Choroid plexus epithelial cell (primary cell): ENCODE measurements at regions not wholly inside any gene's neighbourhood (a gene's known extent, or its start where the extent isn't known, plus 50 kb on each side); places are given as distances from the start of the nearest gene placed in this dataset.

Experiments
- DNase-seq: peaks from one replicate; pipeline ENCODE4 v3.0.0-alpha.2; 2010; ENCODE audit warnings: low read depth
- H3K4me3 ChIP-seq: 2 replicates; pipeline ENCODE4 v1.5.1; 2011; ENCODE audit warnings: low read depth, mild to moderate bottlenecking, control low read depth, low read length, moderate library complexity
- TF ChIP-seq, protein P1 (sequence below): conservative IDR thresholded peaks from 2 replicates; pipeline ENCODE4 v1.5.1; 2011; ENCODE audit warnings: low read depth, mild to moderate bottlenecking, control low read depth, inconsistent platforms, low read length, moderate library complexity

DNA sequence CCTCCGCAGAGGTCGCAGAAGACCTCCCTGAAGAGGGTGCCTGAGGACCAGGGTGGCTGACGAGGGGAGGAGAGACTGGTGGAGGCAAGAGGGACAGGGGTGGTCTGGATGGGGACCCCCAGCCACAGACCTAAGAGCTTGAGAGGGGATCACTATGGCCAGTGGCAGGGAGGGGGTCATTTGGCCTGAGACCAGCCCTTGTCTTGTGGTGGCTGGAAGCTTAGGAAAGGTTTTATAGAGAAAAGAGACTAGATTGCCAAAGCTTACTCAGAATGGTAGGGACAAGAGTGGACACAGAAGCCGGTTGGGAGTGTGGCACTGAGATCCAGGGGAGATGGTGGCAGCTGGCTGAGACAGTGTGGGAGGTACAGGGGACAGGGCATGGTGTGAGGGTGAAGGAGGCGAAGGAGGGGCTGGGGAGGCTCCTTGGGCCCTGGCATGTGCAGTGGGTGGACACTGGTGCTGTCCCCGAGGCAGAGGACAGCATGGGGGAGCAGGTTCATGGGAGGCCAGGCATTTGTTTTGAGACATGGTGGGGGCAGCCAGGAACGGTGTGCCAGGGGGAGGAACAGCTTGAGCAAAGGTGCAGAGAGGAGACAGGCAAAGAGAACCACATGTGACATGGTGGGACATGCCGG is 123.0 kb downstream of the C9orf50 start:
- DNase-seq = no peak
- H3K4me3 ChIP-seq = peak overlapping the region; percentile 58

DNA sequence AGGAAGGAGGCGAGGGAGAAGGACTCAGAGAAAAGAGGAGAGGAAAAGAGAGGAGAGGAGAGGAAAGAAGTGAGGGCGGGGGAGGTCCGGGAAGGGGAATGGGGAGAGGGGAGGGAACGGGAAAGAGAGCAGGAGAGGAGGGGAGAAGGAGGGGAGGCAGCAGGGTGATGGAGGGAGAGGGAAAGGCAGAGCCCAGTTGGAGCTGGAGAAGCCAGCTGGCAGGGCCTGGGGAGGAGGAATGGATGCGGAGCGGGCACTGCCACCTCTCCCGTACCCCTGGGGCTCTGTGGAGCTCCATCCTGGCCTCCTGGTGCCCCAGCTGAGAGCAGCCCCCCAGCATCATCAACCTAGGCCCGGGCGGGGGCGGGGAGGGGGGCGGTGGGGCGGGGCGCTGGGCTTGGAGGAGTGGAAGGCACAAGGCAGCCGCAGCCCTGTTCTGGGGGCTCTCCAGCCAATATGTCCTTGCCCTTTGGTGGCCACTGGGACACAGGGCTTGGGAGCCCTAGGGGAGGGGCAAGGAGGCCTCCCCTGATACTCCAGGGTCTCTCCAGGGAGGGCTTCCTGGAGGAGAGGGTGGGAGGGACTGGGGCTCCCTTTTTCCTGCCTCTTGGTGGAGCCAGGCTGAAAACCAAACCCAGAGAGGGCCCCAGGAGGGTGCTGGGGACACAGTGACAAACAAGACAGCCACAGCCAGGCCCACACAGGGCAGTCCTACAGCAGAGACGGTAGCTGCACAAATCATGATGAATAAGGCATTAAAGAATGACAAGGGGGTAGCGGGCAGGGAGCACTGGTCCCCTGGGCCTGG is 123.7 kb downstream of the C9orf50 start:
- no peak for DNase-seq
- TF ChIP-seq, protein P1, sequence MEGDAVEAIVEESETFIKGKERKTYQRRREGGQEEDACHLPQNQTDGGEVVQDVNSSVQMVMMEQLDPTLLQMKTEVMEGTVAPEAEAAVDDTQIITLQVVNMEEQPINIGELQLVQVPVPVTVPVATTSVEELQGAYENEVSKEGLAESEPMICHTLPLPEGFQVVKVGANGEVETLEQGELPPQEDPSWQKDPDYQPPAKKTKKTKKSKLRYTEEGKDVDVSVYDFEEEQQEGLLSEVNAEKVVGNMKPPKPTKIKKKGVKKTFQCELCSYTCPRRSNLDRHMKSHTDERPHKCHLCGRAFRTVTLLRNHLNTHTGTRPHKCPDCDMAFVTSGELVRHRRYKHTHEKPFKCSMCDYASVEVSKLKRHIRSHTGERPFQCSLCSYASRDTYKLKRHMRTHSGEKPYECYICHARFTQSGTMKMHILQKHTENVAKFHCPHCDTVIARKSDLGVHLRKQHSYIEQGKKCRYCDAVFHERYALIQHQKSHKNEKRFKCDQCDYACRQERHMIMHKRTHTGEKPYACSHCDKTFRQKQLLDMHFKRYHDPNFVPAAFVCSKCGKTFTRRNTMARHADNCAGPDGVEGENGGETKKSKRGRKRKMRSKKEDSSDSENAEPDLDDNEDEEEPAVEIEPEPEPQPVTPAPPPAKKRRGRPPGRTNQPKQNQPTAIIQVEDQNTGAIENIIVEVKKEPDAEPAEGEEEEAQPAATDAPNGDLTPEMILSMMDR = no peak
- peak overlapping the region; percentile 58 for H3K4me3 ChIP-seq

More for the DNA sequence above, 123.0 kb downstream of the C9orf50 start:
- TF ChIP-seq, protein P1 = no peak

DNA sequence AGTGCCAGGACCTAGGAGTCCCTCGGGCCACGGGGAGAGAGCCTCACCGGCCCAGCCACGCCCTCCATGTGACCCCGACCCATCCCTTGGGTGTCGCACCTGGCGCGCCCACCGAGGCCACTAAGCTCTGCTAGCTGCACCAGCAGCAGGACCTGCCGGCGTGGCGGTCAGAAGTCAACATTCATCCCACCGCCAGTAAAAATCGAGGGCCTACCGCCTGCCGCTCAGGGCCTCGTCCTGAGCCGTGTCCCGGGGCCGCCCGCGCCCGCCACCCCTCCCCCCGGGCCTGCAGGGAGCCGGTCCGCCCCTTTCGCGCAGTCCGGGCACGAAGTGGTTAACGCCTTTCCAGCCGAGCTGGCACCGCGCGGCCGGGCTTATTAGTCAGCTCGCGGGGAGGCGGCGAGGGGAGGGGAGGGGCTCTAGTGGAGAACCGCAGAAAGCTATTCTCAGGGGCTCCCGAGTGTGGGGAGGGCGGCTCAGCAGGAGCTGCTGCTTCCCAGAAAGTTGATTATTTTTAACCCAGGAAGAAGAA is 124.4 kb downstream of the C9orf50 start:
- TF ChIP-seq, protein P1 = no peak
- DNase-seq = peak; percentile 98
- H3K4me3 ChIP-seq = peak overlapping the region; percentile 58

DNA sequence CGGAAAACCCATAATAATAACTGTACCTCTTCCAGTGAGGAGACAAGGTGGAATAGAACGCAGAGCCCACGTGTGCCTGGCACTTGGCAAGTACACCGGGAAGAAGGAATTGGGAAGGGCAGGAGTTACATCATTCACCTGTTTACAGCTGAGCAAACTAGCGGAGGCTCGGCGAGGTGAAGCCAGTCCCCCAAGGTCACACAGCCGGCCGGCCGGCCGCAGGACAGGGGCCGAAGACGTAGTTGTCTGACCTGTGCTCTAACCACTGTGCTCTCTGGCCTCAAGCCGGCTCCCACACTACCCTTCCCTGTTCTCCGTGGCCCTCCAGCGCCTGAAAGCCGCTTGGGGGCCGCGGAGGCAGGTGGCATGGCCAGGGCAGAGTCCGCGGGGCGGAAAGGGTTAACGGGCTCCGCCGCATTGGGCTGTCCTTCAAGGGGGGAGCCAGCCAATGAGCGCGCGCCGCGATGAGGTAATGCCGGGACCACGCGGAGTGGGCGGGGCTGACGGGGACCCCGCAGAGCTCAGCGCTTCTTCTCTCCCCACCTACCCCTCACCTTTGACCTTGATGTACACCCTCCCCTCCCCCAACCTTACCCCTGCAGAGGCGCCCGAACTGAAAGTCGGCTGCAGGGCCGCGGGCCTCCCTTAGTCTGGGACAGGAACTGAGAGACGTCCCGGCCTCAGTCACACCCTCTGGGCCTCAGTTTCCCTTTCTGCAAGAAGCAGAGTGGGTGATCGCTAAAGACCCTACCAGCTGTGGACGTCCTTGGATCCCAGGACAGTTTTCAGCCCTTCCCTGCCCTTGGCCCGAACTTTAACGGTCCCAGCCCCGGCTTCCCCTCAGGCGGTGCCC is 125.1 kb downstream of the C9orf50 start:
- DNase-seq = peak; percentile 96
- TF ChIP-seq, protein P1 = no peak
- peak overlapping the region; percentile 58 for H3K4me3 ChIP-seq

DNA sequence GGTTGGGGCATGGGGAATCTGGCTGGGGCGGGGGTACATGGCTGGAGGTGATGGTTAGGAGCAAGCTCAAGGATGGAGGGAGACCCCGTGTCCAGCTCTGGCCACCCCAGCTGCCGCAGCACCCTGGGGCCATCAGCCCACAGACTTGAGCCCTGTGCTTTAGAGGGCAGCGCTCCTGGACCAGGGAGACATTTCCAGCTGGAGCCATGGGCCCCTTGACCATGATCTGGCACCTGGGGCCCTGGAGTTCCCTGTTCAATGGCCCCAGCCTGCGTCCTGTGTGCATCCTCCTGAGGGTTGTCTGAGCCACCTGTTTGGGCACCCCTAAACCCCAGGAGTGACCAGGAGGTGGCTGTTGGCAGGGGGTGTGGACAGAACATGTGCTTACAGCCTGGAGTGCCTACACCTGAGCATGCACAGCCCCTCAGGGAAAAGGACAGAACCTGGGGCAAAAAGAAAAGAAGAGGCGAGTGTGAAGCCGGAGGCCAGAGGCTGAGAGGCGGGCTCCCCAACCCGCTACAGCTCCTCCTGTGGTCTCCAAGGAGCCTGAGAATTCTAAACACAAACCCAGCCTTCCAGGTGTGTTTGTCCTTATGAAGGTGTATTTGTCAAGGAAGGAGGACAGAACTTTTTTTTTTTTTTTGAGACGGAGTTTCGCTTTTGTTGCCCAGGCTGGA is 126.7 kb downstream of the C9orf50 start:
- TF ChIP-seq, protein P1 = no peak
- DNase-seq = no peak
- no peak overlapping the region for H3K4me3 ChIP-seq

DNA sequence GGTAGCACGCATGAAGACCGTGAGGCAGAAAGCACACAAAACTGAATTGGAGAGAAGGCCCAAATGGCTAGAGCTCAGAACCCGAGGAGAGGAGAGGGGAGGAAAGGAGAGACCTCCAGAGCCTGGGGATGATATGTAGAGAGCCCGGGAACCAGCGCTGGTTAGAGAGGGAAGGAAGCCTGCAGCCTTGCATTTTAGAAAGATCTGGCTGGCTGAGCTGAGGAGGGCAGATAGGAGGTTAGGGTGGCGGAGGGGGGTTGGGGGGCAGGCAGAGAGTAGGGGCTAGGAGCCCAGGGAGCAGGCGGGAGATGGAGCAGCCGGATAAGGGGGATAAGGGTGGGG is 127.2 kb downstream of the C9orf50 start:
- H3K4me3 ChIP-seq = no peak overlapping the region
- TF ChIP-seq, protein P1 = no peak
- DNase-seq = no peak
